ENCODE measurements at regions not wholly inside any gene's neighbourhood (a gene's known extent, or its start where the extent isn't known, plus 50 kb on each side); places are given as distances from the start of the nearest gene placed in this dataset.

DNA sequence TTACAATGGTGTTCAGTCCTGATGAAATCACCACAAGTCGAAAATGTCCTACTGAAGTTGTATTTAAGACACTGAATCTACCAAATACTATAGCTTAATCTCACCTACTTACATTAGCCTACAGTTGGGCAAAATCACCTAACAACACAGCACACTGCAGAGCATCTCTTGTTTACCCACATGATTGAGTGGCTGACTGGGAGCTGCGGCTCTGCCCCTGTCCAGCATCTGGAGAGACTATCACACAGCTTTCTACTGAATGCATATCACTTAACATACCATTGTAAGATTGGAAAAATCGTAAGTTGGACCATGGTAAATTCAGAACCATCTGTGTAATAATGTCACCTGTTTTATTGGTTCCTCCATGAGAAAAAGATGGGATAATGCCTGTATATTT is 1083.2 kb upstream of the PCDH7 start:
- H3K4me3 ChIP-seq: no peak overlapping the region
- no peak for DNase-seq (ENCODE audit: extremely low spot score in 2 of 2)
- H3K27ac ChIP-seq: no peak overlapping the region
- no peaks in the 10 kb centered on the region for H3K27me3 ChIP-seq
- intact Hi-C loops (cut with DNase I): no loop called here
- H3K4me1 ChIP-seq: no peaks in the 10 kb centered on the region
- no peaks in the 10 kb centered on the region for H3K36me3 ChIP-seq
- H3K9me3 ChIP-seq: no peaks in the 10 kb centered on the region
- no peak for TF ChIP-seq POLR2A (IDR thresholded peaks at IDR 0.05)
- TF ChIP-seq POLR2AphosphoS5 (IDR thresholded peaks at IDR 0.05; ENCODE audit: insufficient read depth in 1 of 2, low read depth in 1 of 2): no peak
- TF ChIP-seq, protein P1, sequence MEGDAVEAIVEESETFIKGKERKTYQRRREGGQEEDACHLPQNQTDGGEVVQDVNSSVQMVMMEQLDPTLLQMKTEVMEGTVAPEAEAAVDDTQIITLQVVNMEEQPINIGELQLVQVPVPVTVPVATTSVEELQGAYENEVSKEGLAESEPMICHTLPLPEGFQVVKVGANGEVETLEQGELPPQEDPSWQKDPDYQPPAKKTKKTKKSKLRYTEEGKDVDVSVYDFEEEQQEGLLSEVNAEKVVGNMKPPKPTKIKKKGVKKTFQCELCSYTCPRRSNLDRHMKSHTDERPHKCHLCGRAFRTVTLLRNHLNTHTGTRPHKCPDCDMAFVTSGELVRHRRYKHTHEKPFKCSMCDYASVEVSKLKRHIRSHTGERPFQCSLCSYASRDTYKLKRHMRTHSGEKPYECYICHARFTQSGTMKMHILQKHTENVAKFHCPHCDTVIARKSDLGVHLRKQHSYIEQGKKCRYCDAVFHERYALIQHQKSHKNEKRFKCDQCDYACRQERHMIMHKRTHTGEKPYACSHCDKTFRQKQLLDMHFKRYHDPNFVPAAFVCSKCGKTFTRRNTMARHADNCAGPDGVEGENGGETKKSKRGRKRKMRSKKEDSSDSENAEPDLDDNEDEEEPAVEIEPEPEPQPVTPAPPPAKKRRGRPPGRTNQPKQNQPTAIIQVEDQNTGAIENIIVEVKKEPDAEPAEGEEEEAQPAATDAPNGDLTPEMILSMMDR (IDR thresholded peaks at IDR 0.05): no peak

- H3K36me3 ChIP-seq: no peaks in the 10 kb centered on the region
Measured at GRCh38 chr4:29653221-29653620, 1066.9 kb upstream of the PCDH7 start.

DNA sequence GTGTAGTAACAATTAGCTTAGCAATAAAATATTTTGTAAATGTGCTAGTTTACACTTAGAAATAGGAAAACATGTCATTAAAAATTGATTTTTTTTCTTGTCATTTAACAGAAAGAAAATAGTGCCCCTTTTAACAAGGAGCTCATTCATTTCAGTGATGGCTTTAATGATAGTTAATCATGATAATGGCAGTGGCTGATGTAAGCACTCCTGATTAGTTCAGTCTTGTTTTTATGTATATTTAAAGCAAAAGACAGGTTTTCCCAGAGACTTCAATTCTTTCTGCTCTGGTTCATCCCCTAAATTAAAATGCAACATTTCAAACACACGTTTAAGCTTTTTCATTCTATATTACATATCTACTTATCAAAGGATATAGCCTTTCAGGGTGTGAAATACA is 1039.5 kb upstream of the PCDH7 start:
- Histone ChIP-seq H3K36me3 (no peaks in the 10 kb centered on the region), H3K27me3 (no peaks in the 10 kb centered on the region), H3K27ac (no peak overlapping the region), H3K4me1 (no peaks in the 10 kb centered on the region), H3K4me3 (no peak overlapping the region), H3K9me3 (no peaks in the 10 kb centered on the region)
- intact Hi-C loops (cut with DNase I): no loop called here
- no peak for DNase-seq (ENCODE audit: extremely low spot score in 2 of 2)
- TF ChIP-seq POLR2A (IDR thresholded peaks at IDR 0.05): no peak

More at GRCh38 chr4:29653221-29653620, 1066.9 kb upstream of the PCDH7 start:
- no peak overlapping the region for H3K4me3 ChIP-seq
- no peaks in the 10 kb centered on the region for H3K4me1 ChIP-seq
- TF ChIP-seq, protein P1 (IDR thresholded peaks at IDR 0.05): no peak
- TF ChIP-seq POLR2A (IDR thresholded peaks at IDR 0.05) (no peak), POLR2AphosphoS5 (IDR thresholded peaks at IDR 0.05; ENCODE audit: insufficient read depth in 1 of 2, low read depth in 1 of 2) (no peak)
- no peaks in the 10 kb centered on the region for H3K27me3 ChIP-seq
- no peaks in the 10 kb centered on the region for H3K9me3 ChIP-seq
- DNase-seq (ENCODE audit: extremely low spot score in 2 of 2): no peak
- intact Hi-C loops (cut with DNase I): no loop called here
- no peak overlapping the region for H3K27ac ChIP-seq

DNA sequence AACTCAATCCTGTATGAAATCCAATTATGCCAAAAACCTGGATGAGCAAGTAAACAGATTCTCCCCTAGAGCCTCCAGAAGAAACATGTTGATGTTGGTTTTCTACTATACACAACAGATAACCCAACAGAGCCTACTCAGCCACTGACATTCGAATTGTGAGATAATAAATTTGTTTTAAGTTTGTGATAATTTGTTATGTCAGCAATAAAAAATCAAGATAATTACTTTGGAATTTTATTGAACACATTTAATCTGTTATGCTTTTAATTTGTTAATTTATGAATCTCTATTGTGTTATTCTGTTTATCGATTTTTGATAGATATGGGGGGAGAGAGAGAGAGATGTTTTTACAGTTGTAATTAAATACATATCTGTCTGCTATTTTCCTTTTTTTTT is 1016.1 kb upstream of the PCDH7 start:
- H3K36me3 ChIP-seq: no peaks in the 10 kb centered on the region
- H3K4me1 ChIP-seq: no peaks in the 10 kb centered on the region
- intact Hi-C loops (cut with DNase I): no loop called here
- TF ChIP-seq, protein P1 (IDR thresholded peaks at IDR 0.05): no peak
- TF ChIP-seq POLR2AphosphoS5 (IDR thresholded peaks at IDR 0.05; ENCODE audit: insufficient read depth in 1 of 2, low read depth in 1 of 2): no peak
- TF ChIP-seq POLR2A (IDR thresholded peaks at IDR 0.05): no peak
- no peaks in the 10 kb centered on the region for H3K9me3 ChIP-seq
- no peak overlapping the region for H3K27ac ChIP-seq
- H3K27me3 ChIP-seq: no peaks in the 10 kb centered on the region
- no peak for DNase-seq (ENCODE audit: extremely low spot score in 2 of 2)
- no peak overlapping the region for H3K4me3 ChIP-seq

- Histone ChIP-seq H3K27me3 (no peaks in the 10 kb centered on the region), H3K4me3 (no peak overlapping the region), H3K36me3 (no peaks in the 10 kb centered on the region), H3K9me3 (no peaks in the 10 kb centered on the region), H3K27ac (no peak overlapping the region), H3K4me1 (no peaks in the 10 kb centered on the region)
- no peak for DNase-seq (ENCODE audit: extremely low spot score in 2 of 2)
- TF ChIP-seq POLR2AphosphoS5 (IDR thresholded peaks at IDR 0.05; ENCODE audit: insufficient read depth in 1 of 2, low read depth in 1 of 2): no peak
- TF ChIP-seq, protein P1 (IDR thresholded peaks at IDR 0.05): no peak
- TF ChIP-seq POLR2A (IDR thresholded peaks at IDR 0.05): no peak
- intact Hi-C loops (cut with DNase I): no loop called here
Measured at GRCh38 chr4:29708473-29708872, 1011.7 kb upstream of the PCDH7 start.

DNA sequence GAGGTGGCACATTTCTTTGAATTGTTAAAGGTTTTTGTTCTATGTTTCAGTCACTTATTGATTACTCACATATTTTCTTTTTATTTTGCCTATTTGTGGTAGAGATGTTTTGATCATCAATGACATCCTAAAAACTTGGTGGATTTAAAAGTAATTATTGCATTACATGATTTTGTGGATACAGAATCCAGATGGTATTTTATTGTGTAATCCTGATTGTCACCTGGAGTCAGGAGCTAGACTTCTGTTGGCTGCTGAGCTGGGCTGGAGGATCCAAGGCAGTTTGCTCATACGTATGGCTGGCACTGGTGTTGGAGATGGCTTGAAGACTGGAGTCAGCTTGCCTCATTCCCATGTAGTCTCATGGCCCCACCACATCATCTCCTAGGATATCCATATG is 1009.6 kb upstream of the PCDH7 start:
- Histone ChIP-seq H3K27me3 (no peaks in the 10 kb centered on the region), H3K9me3 (no peaks in the 10 kb centered on the region), H3K4me3 (no peak overlapping the region), H3K36me3 (no peaks in the 10 kb centered on the region), H3K4me1 (no peaks in the 10 kb centered on the region), H3K27ac (no peak overlapping the region)
- intact Hi-C loops (cut with DNase I): no loop called here
- no peak for TF ChIP-seq POLR2A (IDR thresholded peaks at IDR 0.05)
- TF ChIP-seq, protein P1 (IDR thresholded peaks at IDR 0.05): no peak
- TF ChIP-seq POLR2AphosphoS5 (IDR thresholded peaks at IDR 0.05; ENCODE audit: insufficient read depth in 1 of 2, low read depth in 1 of 2): no peak
- no peak for DNase-seq (ENCODE audit: extremely low spot score in 2 of 2)

Measured in vagina (tissue), 2 donors.